ENCODE measurements at regions not wholly inside any gene's neighbourhood (a gene's known extent, or its start where the extent isn't known, plus 50 kb on each side); places are given as distances from the start of the nearest gene placed in this dataset.

DNA sequence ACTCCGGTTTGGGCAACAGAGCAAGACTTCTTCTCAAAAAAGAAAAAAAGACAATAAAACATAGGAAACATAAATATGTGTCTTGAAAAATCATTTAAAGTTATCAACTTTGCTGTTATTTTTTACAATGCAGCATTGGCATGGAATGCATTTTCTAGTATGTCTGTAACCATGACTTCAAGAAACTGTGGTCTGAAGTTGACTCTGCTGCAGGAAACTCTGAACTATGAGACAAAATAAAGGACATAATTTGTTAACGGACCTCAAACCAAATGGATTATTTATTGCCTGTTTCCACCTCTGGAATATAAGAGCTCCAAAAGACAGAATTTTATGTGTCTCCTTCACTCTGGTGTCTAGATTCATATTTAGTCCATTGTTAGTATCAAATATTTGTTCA lies 79.1 kb downstream of the TRIB2 start:
- intact Hi-C loops (cut with micrococcal nuclease): no loop called here

DNA sequence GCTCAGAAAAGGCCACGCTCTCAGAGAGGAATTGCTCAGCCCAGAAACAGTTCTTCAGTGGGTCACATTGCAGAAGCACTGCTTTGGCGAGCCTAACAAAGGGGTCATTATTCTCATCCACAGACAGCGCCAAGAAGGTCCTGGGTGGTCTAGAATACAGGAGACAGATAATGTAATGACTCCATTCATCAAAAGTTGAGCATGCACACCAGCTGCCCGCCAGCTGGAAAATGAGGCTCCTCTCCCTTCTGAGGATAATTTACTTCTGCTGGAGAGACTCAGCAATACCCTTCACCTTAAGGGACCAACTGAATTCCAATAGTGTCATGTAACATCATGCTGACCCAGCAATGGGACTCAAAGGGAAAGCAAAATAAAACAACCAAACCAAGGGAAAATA lies 79.9 kb downstream of the TRIB2 start:
- intact Hi-C loops (cut with micrococcal nuclease): no loop called here

DNA sequence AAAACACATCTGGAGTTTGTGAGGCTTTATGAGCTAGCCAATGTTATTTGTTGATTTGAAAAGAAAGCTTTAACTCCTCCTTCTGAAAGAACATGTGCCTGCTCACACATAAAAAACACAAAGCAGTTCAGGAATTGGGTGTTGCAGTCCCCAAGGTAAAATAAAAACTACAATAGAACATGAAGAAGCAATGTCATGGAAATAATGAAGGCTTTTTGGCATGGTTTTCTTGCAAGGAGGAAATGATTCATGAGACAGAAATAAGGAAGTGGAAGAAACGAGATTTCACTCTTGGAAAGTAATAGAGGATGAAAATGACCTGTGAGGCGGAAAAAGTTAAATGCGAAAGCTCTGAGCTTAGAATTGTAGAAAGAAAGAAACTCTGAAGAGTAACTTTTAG lies 81.1 kb downstream of the TRIB2 start:
- intact Hi-C loops (cut with micrococcal nuclease): no loop called here

DNA sequence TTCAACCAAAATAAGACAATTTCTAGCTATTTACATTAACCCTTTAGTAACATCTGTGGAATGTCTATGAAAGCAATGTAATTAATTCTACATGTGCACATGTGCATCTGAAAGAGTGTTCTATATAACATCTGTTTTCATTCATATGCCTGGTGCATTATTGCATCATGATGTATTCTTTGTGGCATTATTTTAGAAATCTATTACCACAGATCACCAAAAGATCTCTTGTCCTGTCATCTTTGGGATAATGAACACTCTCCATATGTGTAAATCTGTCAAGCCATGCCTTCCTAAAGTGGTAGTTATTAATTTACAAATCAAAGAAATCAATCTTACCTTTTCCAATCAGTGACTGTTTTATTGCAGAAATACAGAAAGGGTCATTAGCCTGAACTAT lies 86.9 kb downstream of the TRIB2 start:
- intact Hi-C loops (cut with micrococcal nuclease): loop anchor here (10.0 kb wide), 1 partner anchor 419 kb away; no protein-coding TSS in a partner anchor

DNA sequence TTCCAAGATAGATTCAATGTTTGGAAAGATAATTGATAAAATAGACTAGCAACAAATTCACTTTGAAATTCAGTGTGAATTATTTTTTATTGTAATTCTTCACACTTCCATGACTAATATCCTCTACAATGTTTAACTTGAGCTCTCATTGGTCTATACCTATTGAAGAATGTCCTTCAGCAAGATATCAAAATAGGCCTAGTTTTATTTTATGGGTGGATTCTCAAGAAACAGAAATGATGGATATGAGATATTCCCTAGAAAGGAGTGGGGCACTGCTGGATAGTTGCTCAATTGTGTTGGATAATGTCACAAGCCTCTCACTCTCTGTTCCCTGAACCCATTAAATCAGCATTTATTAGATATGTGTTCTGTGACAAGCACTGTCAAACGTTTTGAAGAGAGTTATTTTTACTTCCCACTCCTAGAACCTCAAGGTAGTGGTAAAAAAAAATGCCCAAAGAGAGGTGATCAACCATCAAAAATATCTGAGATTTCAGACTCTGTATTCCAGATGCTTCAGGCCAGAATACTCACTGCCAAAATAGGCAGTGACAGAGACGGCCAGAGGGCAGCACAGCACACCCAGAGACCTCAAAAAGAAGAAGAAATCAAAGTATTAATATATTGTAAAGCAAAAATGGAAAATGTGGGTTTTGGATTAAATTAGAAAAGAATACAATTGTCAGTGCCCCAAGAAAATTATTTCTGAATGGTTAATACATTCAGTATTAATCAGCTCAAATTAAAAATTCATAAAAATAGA lies 87.5 kb downstream of the TRIB2 start:
- intact Hi-C loops (cut with micrococcal nuclease): loop anchor here (10.0 kb wide), 1 partner anchor 419 kb away; no protein-coding TSS in a partner anchor

DNA sequence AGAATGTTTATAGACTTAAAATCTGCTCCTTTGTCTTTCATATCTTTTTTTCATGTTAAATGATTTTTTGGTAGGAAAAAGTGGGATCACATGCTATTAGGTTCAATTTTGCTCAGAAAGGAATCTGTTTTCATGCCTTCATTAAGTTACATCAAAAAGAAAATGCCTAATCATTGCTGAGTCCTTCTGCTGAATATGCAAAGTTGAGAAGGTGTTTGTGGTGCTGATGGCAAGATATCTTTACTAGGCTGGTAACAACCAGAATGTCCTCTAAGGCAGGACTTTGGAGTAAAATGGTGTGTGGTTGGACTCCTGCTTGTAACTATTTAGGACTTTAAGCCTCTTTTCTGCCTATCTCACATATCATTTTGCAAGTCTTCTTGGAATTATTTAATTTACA lies 88.3 kb downstream of the TRIB2 start:
- intact Hi-C loops (cut with micrococcal nuclease): loop anchor here (10.0 kb wide), 1 partner anchor 420 kb away; no protein-coding TSS in a partner anchor

DNA sequence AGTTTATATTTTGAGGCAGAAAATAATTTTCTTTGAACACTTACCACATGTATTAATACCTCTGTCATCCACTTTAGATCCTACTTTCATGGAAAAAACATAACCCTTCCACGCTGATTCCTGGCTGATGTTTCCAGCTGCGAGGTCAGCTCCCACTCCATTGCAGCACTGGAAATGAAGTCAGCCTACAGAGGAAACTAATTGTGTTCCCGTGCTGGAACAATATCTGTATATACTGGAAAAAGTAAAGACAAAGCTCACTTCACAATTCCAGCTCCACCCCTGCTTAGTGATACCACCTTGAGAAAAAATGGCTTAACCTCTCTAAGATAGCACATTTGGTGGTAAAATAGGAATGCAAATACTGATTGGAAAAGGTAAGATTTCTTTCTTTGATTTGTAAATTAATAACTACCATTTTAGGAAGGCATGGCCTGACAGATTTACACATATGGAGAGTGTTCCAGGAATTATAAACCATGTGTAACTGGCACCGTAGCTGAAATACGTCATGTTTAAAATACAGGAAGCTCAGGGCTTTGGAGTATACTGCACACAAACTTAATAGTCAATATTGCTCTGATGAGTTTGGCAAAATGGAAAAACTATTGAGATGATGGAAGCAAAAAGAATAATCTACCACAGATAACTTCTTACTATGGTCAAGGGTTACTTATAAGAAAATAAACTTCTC lies 90.0 kb downstream of the TRIB2 start:
- intact Hi-C loops (cut with micrococcal nuclease): loop anchor here (10.0 kb wide), 1 partner anchor 422 kb away; no protein-coding TSS in a partner anchor

DNA sequence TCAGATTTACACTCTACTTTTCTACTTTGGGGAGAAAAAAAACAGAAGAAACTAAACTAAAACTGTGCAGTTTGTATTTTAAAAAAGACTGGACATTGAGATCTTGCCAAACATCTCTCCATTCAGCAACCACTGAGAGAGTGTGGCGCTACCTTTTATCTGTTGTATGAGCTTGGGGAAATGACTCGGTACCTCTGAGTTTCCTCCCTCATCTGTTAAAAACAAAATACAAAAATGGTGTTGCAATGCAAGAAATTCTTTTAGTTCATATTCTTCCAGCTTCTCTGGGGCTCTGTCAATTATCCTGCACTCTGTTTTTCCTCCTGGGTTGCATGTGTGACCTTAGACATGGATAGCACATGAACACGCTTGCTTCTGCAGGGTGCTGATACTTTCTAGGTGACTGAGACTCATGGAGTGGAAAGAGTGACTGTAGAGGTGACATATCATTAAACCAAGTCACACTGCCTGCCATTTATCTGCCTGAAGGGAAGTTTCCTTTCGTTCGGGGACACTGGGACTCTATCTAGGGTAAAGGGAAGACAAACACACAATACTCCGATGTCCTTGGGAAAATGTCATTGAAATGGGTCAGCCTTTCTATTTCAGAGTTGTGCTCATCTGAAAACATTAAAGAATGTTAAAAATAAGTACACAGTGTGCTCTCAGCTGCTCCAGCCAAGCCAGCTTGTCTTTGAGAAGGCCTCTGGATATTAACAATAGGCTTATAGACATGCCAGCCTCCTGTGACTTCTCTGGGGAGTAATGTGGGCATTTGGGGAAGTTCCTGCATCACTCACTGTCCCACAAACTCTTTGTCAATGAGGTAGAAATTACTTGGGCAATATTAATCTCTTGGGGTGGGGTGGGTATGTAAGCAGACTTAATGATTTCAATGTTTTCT lies 91.4 kb downstream of the TRIB2 start:
- intact Hi-C loops (cut with micrococcal nuclease): loop anchor here (10.0 kb wide), 1 partner anchor 423 kb away; no protein-coding TSS in a partner anchor

DNA sequence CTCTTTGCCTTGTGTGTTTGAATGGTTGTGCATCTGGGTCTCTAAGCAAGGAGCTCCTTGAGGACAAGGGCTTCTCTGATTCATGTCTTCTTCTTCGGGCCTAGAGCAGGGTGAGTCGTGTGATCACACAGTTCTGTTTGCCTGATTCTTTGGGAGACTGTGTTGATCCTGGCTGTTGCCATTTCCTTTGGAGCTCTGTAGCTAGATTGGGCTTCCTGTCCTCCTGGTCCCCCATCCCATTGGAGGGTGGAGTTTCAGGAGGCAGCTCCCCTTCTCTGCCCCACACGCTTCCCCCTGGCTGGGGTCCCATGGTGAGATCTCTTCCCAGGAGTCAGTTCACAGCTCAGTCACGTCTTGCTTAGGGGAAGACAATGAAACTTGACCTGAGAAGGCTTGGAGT lies 92.8 kb downstream of the TRIB2 start:
- intact Hi-C loops (cut with micrococcal nuclease): loop anchor here (10.0 kb wide), 1 partner anchor 425 kb away; no protein-coding TSS in a partner anchor

DNA sequence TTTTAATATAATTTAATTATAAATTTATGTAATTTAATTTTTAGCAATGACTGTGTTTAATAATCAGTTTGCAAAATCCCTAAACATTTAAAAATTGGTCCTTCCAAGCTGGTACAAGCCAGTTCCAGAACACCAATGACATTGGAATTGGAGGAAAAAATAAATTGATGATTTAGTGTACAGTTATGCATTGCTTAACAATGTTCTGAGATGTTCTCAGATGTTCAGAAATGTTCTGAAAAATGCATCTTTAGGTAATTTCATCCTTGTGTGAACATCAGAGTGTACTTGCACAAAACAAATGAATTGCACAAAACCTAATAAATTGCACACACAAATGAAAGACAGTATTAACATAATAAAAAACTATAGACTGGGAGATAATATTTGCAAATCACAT lies 95.2 kb downstream of the TRIB2 start:
- intact Hi-C loops (cut with micrococcal nuclease): no loop called here

DNA sequence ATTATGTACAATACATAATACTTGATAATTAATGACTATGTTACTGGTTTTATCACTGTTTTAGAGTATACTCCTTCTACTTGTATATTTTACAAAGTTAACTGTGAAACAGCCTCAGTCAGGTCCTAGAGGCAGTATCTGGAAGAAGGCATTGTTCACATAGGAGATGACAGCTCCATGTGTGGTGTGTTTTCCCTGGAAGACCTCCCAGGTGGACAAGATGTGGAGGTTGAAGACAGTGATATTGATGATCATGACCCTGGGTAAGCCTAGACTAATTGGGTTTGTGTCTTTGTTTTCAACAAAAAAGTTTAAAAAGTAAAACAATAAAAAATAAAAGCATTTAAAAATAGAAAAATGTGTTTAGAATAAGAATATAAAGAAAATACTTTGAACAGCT lies 96.4 kb downstream of the TRIB2 start:
- intact Hi-C loops (cut with micrococcal nuclease): no loop called here

DNA sequence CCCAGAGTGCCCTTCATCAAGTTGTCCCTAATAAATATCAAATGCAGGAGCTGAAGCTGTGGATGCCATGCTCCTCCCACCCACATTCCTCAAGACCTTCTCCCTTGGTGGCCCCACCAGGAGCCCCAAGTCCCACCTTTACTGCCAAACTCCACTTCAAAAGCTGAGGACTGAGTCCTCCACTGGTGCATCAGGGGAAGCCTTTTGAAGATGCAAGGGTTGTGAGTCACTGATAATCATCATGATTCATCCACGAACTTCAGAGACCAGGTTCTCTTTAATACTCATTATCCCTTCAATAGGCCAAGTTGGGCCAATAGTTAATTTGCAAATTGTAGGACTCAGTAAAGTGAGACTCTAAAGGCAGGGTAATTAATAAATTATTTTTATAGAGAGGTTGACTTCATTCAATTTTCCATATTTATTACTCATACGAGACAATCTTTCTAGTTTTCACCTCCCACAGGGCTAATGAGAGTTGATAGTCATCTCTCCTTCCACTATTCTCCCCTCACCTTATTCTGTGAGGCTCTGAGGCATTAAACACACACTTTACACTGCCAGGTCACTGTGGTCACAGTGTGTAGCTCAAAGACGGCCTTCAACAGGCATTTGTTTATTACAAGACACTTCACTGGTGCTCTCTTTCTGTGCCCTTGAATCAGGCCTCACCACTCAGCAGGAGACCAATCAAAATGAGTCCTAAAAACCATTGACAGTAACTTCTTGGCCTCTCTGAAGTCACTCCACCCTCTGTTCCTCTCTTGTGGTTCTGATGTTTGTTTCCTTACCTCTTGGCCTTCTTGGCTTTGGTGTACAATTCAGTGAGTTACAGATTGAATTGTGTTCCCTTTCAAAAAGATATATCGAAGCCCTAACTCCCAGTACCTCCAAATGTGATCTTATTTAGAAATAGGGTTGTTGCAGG lies 99.9 kb downstream of the TRIB2 start:
- intact Hi-C loops (cut with micrococcal nuclease): no loop called here

DNA sequence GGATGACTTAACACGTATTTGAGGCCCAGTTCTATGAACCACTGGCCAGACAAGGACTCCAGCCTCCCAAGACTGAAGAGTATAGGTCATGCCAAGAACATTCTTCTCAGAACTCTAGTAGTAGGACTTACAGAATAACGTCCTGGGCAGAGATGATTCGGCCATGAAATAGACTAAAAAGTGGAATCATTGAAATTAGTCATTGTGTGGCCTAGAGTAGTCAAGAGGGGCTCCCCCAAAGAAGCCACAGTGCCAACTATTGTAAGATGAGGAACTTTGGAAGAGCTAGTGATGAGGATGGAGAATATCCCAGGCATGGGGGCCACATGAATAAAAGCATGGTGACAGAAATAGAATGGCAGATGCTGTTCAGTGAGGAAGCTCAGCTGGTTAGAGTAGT lies 101.1 kb downstream of the TRIB2 start:
- intact Hi-C loops (cut with micrococcal nuclease): no loop called here

DNA sequence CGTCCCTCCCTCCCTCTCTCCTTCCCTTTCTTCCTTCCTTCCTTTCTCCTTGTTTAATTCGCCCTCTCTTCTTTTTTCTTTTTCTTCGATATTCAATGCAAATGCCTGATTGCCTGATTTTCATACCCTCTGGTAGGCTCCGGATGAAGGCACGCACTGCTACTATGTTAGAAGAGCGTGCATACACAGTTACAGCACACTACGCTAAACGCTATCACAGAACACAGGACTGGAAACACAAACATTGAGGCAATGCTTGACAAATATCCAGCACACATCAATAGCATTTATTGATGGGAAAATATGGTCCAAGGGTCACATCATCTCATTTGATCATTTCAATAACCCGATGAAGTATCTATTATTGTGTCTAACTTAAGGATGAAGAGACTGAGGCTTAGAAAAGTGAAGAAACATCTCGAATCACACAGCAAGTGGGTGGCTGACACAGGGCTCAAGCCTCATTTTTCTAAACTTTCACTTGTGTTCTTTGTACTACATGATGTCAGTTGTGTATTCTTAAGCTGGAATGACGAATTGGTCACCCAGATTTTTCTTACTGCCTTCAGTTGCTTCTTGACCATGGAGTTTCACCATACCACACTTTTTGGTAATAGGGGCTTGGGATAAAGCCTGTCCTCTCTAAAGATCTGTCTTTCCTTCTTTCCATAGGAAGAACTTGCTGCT lies 101.8 kb downstream of the TRIB2 start:
- intact Hi-C loops (cut with micrococcal nuclease): no loop called here

DNA sequence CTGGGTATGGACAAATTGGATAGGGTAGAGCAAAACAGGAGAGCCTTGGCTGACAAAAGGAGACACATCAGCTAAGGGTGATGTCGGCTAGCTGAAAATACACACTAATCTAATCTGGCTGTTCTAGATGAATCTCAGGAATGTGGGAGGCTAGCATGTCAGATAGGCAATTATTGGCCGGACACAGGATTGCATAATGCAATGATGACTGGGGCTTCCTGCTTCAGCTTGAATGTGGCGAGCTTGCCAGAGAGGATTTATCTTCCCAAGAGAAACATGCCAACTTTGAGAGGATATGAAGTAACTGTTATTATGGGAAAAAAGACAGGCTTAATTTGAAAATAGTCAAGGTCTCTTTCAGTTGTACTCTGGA lies 102.4 kb downstream of the TRIB2 start:
- intact Hi-C loops (cut with micrococcal nuclease): no loop called here

DNA sequence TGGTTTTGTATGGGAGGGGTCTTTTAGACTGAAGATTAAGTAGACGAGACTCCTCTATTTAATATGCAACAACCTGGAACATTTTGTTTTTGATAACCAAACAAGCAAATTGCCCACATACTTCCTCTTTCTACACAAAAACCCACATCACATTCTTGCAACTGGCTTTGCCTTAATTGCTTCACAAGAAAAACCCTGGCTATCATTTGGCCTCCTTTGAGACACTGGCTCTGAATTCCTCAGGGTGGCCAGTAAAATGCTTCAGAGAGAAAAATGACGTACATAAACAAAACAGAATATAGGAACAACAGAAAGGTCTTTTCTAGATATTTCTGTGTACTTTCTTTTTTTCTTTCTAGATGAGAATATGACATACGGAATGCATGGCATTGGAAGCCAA lies 103.0 kb downstream of the TRIB2 start:
- intact Hi-C loops (cut with micrococcal nuclease): no loop called here

DNA sequence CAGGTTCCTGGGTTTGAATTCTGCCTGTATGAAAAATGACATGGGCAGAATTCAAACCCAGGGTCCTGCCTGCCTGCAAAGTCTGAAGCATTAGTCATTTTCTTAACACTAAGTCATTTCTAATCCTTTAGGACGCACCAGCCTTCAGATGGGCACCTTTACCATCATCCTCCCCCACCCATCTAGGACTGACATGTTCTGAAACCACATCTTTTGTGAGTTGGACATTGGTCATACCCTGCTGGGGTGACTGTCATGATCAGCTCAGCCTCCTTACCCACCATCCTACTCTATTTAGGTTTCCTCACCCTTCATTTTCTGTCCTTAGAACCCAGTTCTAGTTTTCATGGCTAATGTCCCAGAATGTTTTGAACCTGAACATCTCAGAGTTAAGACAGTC lies 104.9 kb downstream of the TRIB2 start:
- intact Hi-C loops (cut with micrococcal nuclease): no loop called here

DNA sequence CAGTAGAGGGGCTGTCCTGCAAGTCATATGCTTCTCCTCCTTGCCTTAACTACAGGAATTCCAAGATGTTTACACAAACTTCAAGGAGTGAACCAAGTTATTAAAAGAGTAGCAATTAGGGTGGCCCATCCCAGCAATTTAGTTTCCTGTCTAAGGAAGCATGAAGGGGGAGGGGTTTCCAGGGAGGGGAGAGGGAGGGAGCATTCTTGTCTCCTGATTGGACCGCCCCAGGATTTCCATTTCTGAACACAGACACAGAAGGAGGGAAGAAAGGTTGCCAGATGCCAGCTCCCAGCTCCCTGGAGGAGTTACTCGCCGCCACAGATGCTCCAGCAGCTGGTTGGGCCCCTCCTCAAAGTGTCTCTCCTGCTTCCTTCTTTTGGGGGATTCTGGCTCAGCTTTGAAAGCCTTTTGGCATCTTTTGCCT lies 107.6 kb downstream of the TRIB2 start:
- intact Hi-C loops (cut with micrococcal nuclease): no loop called here

DNA sequence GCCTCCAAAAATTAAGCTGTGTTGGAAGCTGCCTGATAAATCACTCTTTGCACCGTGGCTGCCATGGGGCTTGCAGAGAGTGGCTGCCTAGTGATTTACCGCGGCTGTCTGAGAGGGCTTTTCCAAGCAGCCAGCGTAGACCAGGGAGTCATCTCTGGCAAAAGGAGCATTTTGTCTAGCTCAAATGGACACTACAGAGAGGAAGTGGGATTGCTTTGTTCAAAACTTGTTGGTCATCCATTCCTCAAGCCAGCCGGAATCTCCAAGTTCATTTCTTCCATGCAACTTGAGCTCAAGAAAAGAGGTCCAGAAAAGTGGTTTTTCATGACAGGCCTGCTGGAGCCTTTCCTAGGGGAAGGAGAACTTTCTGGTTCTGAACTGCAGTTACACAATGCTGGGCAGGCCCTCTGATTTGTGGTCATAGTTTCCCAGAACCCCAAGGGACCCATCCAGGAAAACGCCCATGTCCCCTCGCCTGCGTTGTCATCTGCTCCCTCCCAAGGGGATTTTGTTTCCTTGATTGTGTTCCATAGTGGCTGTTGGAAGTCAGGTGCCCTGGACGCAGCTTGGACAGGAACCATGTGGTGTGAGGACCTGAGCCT lies 108.1 kb downstream of the TRIB2 start:
- intact Hi-C loops (cut with micrococcal nuclease): no loop called here
